Testis (tissue), 2 donors: ENCODE measurements at regions not wholly inside any gene's neighbourhood (a gene's known extent, or its start where the extent isn't known, plus 50 kb on each side); places are given as distances from the start of the nearest gene placed in this dataset.

ENCODE experiments used
- DNase-seq: peaks from one replicate; pipeline ENCODE4 v3.0.0-alpha.2; 2019
- H3K27ac ChIP-seq, 2 donors: fragments of 200-600 bp; sonication (generic); one replicate each; pipeline ENCODE4 v1.5.1; 2019
- H3K27me3 ChIP-seq: fragments of 200-600 bp; sonication (generic); one replicate; pipeline ENCODE4 v1.5.1; 2019
- H3K36me3 ChIP-seq: fragments of 200-600 bp; sonication (generic); one replicate; pipeline ENCODE4 v1.5.1; 2017; ENCODE audit warnings: low read depth; ENCODE audit errors: missing control alignments
- H3K4me1 ChIP-seq: fragments of 200-600 bp; sonication (generic); one replicate; pipeline ENCODE4 v1.5.1; 2019
- H3K4me3 ChIP-seq, 2 donors: fragments of 200-600 bp; sonication (generic); one replicate each; pipeline ENCODE4 v1.5.1; 2017 to 2019
- H3K9me3 ChIP-seq: fragments of 200-600 bp; sonication (generic); one replicate; pipeline ENCODE4 v1.5.1; 2017
- POLR2A ChIP-seq: fragments of 450-650 bp; IDR thresholded peaks from one replicate; pipeline ENCODE4 v1.6.1; 2017; ENCODE audit warnings: antibody characterized with exemption, mild to moderate bottlenecking, moderate library complexity
- WGBS, 2 donors: methylation state at CpG; one replicate each; pipeline ENCODE4 v1.1.5; 2018; 5-methylcytosine and 5-hydroxymethylcytosine counted together
- intact Hi-C: fragments of 100-400 bp; cut with DNase I; formaldehyde crosslinking; loops from one replicate; pipeline ENCODE4 v1.15.1; 2023; ENCODE audit warnings: low total_unique reads
- TF ChIP-seq, protein P1 (sequence below), 3 experiments: fragments of 450-650 bp in 2 of 3; fragments of 200-600 bp in 1 of 3; sonication (generic) in 1 of 3; IDR thresholded peaks; one replicate each; pipeline ENCODE4 v1.5.1; 2016 to 2019; ENCODE audit warnings: antibody characterized with exemption in 3 of 3, mild to moderate bottlenecking in 2 of 3, moderate library complexity in 1 of 3

DNA sequence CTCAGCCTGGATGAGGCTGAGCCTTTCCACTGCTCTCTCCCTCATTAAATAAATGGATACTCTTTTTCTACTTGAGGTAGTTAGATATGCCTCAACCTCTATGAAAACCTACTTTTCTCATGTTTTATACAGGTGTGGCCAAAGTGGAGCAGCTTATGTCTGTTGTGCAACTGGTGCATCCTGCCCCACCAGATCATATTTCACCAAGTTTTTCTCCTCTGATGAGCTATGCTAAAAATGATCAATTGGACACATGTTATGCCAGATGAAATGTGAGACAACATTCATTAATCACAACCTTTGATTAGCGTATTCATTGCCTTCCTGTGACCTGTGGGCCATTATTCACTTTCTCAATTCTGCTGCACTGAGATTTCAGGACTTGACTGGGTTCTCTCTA lies 106.9 kb upstream of the NEDD9 start:
- Histone ChIP-seq H3K27ac (no peak overlapping the region), H3K9me3 (no peaks in the 10 kb centered on the region), H3K4me1 (no peaks in the 10 kb centered on the region), H3K4me3 (no peak overlapping the region), H3K27me3 (no peaks in the 10 kb centered on the region), H3K36me3 (no peaks in the 10 kb centered on the region)
- DNase-seq, result no peak
- intact Hi-C loops, result no loop called here
- TF ChIP-seq, protein P1, sequence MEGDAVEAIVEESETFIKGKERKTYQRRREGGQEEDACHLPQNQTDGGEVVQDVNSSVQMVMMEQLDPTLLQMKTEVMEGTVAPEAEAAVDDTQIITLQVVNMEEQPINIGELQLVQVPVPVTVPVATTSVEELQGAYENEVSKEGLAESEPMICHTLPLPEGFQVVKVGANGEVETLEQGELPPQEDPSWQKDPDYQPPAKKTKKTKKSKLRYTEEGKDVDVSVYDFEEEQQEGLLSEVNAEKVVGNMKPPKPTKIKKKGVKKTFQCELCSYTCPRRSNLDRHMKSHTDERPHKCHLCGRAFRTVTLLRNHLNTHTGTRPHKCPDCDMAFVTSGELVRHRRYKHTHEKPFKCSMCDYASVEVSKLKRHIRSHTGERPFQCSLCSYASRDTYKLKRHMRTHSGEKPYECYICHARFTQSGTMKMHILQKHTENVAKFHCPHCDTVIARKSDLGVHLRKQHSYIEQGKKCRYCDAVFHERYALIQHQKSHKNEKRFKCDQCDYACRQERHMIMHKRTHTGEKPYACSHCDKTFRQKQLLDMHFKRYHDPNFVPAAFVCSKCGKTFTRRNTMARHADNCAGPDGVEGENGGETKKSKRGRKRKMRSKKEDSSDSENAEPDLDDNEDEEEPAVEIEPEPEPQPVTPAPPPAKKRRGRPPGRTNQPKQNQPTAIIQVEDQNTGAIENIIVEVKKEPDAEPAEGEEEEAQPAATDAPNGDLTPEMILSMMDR (IDR thresholded peaks at IDR 0.05), result no peak
- no peak for TF ChIP-seq POLR2A
- whole genome bisulfite sequencing, 2 donors, result 86 to 92% methylated on average over 1 of the region's 1 CpG

GRCh38 chr6:11337306-11337705 lies 104.8 kb upstream of the NEDD9 start:
- Histone ChIP-seq H3K27me3 (no peaks in the 10 kb centered on the region), H3K36me3 (no peaks in the 10 kb centered on the region), H3K4me3 (no peak overlapping the region), H3K9me3 (no peaks in the 10 kb centered on the region), H3K4me1 (no peaks in the 10 kb centered on the region), H3K27ac (no peak overlapping the region)
- intact Hi-C loops, result no loop called here
- TF ChIP-seq, protein P1 (IDR thresholded peaks at IDR 0.05), result no peak
- TF ChIP-seq POLR2A, result no peak
- DNase-seq, result no peak
- 92 to 93% methylated on average over 5 of the region's 5 CpGs for WGBS, 2 donors

GRCh38 chr6:11335826-11336225 lies 103.4 kb upstream of the NEDD9 start:
- H3K27me3 ChIP-seq, result no peaks in the 10 kb centered on the region

GRCh38 chr6:11333132-11333849 lies 100.8 kb upstream of the NEDD9 start:
- H3K4me3 ChIP-seq, result no peak overlapping the region
- no peak overlapping the region for H3K27ac ChIP-seq
- H3K27me3 ChIP-seq, result no peaks in the 10 kb centered on the region
- peaks cover 6% of the 10 kb centered on the region for H3K4me1 ChIP-seq
- 89 to 91% methylated on average over 6 of the region's 6 CpGs for WGBS, 2 donors
- no peak for DNase-seq
- TF ChIP-seq, protein P1 (IDR thresholded peaks at IDR 0.05), result no peak
- TF ChIP-seq POLR2A, result no peak
- intact Hi-C loops, result no loop called here
- H3K36me3 ChIP-seq, result no peaks in the 10 kb centered on the region
- no peaks in the 10 kb centered on the region for H3K9me3 ChIP-seq

More at GRCh38 chr6:11335826-11336225, 103.4 kb upstream of the NEDD9 start:
- 81 to 85% methylated on average over 5 of the region's 5 CpGs for WGBS, 2 donors
- no peak for TF ChIP-seq POLR2A
- TF ChIP-seq, protein P1 (IDR thresholded peaks at IDR 0.05), result no peak
- Histone ChIP-seq H3K4me3 (no peak overlapping the region), H3K9me3 (no peaks in the 10 kb centered on the region), H3K27ac (no peak overlapping the region), H3K36me3 (no peaks in the 10 kb centered on the region), H3K4me1 (no peaks in the 10 kb centered on the region)
- no peak for DNase-seq
- intact Hi-C loops, result no loop called here

- H3K36me3 ChIP-seq, result no peaks in the 10 kb centered on the region
- no peaks in the 10 kb centered on the region for H3K27me3 ChIP-seq
- no peak overlapping the region for H3K27ac ChIP-seq
- peaks cover 6% of the 10 kb centered on the region for H3K4me1 ChIP-seq
- H3K4me3 ChIP-seq, result no peak overlapping the region
- H3K9me3 ChIP-seq, result no peaks in the 10 kb centered on the region
- DNase-seq, result no peak
- TF ChIP-seq, protein P1 (IDR thresholded peaks at IDR 0.05), result no peak
- no peak for TF ChIP-seq POLR2A
- intact Hi-C loops, result no loop called here
- WGBS, 2 donors, result 74 to 82% methylated on average over 7 of the region's 7 CpGs
These were observed 100.0 kb upstream of the NEDD9 start for GRCh38 chr6:11332463-11332862.
